ENCODE measurements at regions not wholly inside any gene's neighbourhood (a gene's known extent, or its start where the extent isn't known, plus 50 kb on each side); places are given as distances from the start of the nearest gene placed in this dataset.

DNA sequence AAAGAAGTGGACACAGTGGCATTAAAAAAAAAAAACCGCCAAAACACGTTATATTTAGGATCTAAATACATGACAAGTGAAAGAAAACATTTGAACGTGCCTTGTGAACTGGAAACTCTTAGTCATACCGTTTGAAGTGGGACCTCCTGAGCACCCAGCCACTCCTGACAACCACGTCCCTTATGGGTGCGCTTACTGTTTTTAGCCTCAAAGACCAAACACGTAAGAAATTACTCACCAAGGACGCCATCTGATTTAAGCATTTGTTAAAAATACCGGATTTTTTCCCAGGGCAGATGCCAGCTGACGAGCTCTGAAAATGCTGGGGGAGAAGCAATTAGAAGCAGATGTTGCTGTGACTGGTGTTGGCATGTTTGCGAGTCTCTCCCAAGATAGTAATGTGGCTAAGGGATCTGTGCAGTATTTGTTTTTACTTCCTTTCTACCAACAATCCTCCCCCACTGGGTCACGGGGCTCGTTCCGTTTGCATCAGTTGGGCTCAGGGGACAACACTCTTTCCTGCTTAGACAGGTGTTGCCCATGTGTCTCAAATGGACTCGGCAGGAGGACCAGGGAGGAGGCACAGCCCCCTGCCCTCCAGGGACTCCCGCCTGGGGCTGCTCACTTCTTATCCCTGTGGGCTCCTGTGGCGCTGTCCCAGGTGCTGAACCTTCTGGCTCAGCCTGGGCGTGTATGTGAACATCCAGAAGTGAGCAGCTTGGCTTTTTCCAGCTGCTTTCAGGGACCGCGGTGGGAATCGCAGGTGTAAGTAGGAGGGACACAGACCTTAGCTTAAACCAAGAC is 101.0 kb downstream of the BEGAIN start:
- Histone ChIP-seq H3K4me1 (ENCODE audit: control insufficient read depth, low read length) (no peaks in the 10 kb centered on the region), H3K4me2 (ENCODE audit: low read length) (no peak overlapping the region), H3K27ac (ENCODE audit: low read depth, low read length) (no peak overlapping the region), H3K4me3 (ENCODE audit: low read length) (no peak overlapping the region), H4K20me1 (ENCODE audit: control insufficient read depth, insufficient read depth, low read depth, low read length) (no peaks in the 10 kb centered on the region), H3K27me3 (ENCODE audit: control insufficient read depth, low read length) (no peaks in the 10 kb centered on the region), H3K9me3 (ENCODE audit: control insufficient read depth, insufficient read depth, low read length) (no peaks in the 10 kb centered on the region), H3K9me2 (replicated peaks; ENCODE audit: control insufficient read depth, low read length) (no peaks in the 10 kb centered on the region), H3K36me3 (ENCODE audit: control insufficient read depth, low read length) (no peaks in the 10 kb centered on the region), H3K79me2 (ENCODE audit: control insufficient read depth, low read length) (no peaks in the 10 kb centered on the region), H3F3A (ENCODE audit: control insufficient read depth, insufficient read depth) (no peaks in the 10 kb centered on the region)
- TF ChIP-seq CTCF (IDR thresholded peaks at IDR 0.05; ENCODE audit: low read depth, low read length, poor library complexity, severe bottlenecking) = no peak
- no peak for TF ChIP-seq EZH2phosphoT487 (IDR thresholded peaks at IDR 0.05; ENCODE audit: borderline replicate concordance, low read length)

Data from DOHH2 (cell line).